C4-2B (cell line): ENCODE measurements at regions not wholly inside any gene's neighbourhood (a gene's known extent, or its start where the extent isn't known, plus 50 kb on each side); places are given as distances from the start of the nearest gene placed in this dataset.
"Not testable (repeated sequence)": the region's sequence is repeated elsewhere in the genome, so short reads cannot be mapped to it uniquely, and the experiment has no call there.

Experiments used
- CTCF ChIP-seq: fragments of 450-650 bp; conservative IDR thresholded peaks from 2 replicates; pipeline ENCODE4 v1.5.1; 2017; ENCODE audit warnings: mild to moderate bottlenecking
- ZFX ChIP-seq: fragments of 450-650 bp; IDR thresholded peaks from 2 replicates; pipeline ENCODE4 v1.6.1; 2017

GRCh38 chr22:22187863-22188262 is 56.7 kb upstream of the VPREB1 start:
- TF ChIP-seq CTCF, ZFX: not testable (repeated sequence)
